Testis (tissue), 2 donors: ENCODE measurements at regions not wholly inside any gene's neighbourhood (a gene's known extent, or its start where the extent isn't known, plus 50 kb on each side); places are given as distances from the start of the nearest gene placed in this dataset.

Experiments used
- DNase-seq: peaks from one replicate; pipeline ENCODE4 v3.0.0-alpha.2; 2019
- H3K27ac ChIP-seq, 2 donors: fragments of 200-600 bp; sonication (generic); one replicate each; pipeline ENCODE4 v1.5.1; 2019
- H3K27me3 ChIP-seq: fragments of 200-600 bp; sonication (generic); one replicate; pipeline ENCODE4 v1.5.1; 2019
- H3K36me3 ChIP-seq: fragments of 200-600 bp; sonication (generic); one replicate; pipeline ENCODE4 v1.5.1; 2017; ENCODE audit warnings: low read depth; ENCODE audit errors: missing control alignments
- H3K4me1 ChIP-seq: fragments of 200-600 bp; sonication (generic); one replicate; pipeline ENCODE4 v1.5.1; 2019
- H3K4me3 ChIP-seq, 2 donors: fragments of 200-600 bp; sonication (generic); one replicate each; pipeline ENCODE4 v1.5.1; 2017 to 2019
- H3K9me3 ChIP-seq: fragments of 200-600 bp; sonication (generic); one replicate; pipeline ENCODE4 v1.5.1; 2017
- CTCF ChIP-seq, 3 experiments: fragments of 450-650 bp in 2 of 3; fragments of 200-600 bp in 1 of 3; sonication (generic) in 1 of 3; IDR thresholded peaks; one replicate each; pipeline ENCODE4 v1.5.1; 2016 to 2019; ENCODE audit warnings: antibody characterized with exemption in 3 of 3, mild to moderate bottlenecking in 2 of 3, moderate library complexity in 1 of 3
- POLR2A ChIP-seq: fragments of 450-650 bp; IDR thresholded peaks from one replicate; pipeline ENCODE4 v1.6.1; 2017; ENCODE audit warnings: antibody characterized with exemption, mild to moderate bottlenecking, moderate library complexity
- WGBS, 2 donors: methylation state at CpG; one replicate each; pipeline ENCODE4 v1.1.5; 2018; 5-methylcytosine and 5-hydroxymethylcytosine counted together
- intact Hi-C: fragments of 100-400 bp; cut with DNase I; formaldehyde crosslinking; loops from one replicate; pipeline ENCODE4 v1.15.1; 2023; ENCODE audit warnings: low total_unique reads

- WGBS, 2 donors, result 82 to 86% methylated on average over 4 to 6 of the region's 6 CpGs
- no peaks in the 10 kb centered on the region for H3K27me3 ChIP-seq
- intact Hi-C loops, result no loop called here
- peaks cover 9% of the 10 kb centered on the region for H3K4me1 ChIP-seq
- no peak for DNase-seq
- no peaks in the 10 kb centered on the region for H3K36me3 ChIP-seq
- H3K27ac ChIP-seq, result no peak overlapping the region
- TF ChIP-seq CTCF (IDR thresholded peaks at IDR 0.05) (no peak), POLR2A (no peak)
- no peaks in the 10 kb centered on the region for H3K9me3 ChIP-seq
- no peak overlapping the region for H3K4me3 ChIP-seq
Observed at GRCh38 chr14:104437703-104438102, 141.9 kb upstream of the C14orf180 start.

GRCh38 chr14:104438166-104438887 is 141.2 kb upstream of the C14orf180 start:
- no peak for DNase-seq
- 93 to 94% methylated on average over 16 to 18 of the region's 18 CpGs for WGBS, 2 donors
- intact Hi-C loops, result no loop called here

GRCh38 chr14:104439625-104440024 is 139.9 kb upstream of the C14orf180 start:
- no peak for DNase-seq
- Histone ChIP-seq H3K9me3 (no peaks in the 10 kb centered on the region), H3K4me1 (peaks cover 9% of the 10 kb centered on the region), H3K4me3 (no peak overlapping the region), H3K27ac (no peak overlapping the region), H3K36me3 (no peaks in the 10 kb centered on the region), H3K27me3 (no peaks in the 10 kb centered on the region)
- WGBS, 2 donors, result 83 to 92% methylated on average over 9 of the region's 9 CpGs
- intact Hi-C loops, result no loop called here
- TF ChIP-seq CTCF (IDR thresholded peaks at IDR 0.05) (no peak), POLR2A (no peak)

More at GRCh38 chr14:104438166-104438887, 141.2 kb upstream of the C14orf180 start:
- Histone ChIP-seq H3K4me3 (no peak overlapping the region), H3K27ac (no peak overlapping the region), H3K27me3 (no peaks in the 10 kb centered on the region), H3K4me1 (peaks cover 9% of the 10 kb centered on the region), H3K9me3 (no peaks in the 10 kb centered on the region), H3K36me3 (no peaks in the 10 kb centered on the region)
- TF ChIP-seq CTCF (IDR thresholded peaks at IDR 0.05), result no peak
- no peak for TF ChIP-seq POLR2A

- no peak overlapping the region for H3K4me3 ChIP-seq
- H3K27ac ChIP-seq, result no peak overlapping the region
- DNase-seq, result no peak
- H3K9me3 ChIP-seq, result no peaks in the 10 kb centered on the region
- H3K27me3 ChIP-seq, result no peaks in the 10 kb centered on the region
- 92 to 93% methylated on average over 14 of the region's 14 CpGs for WGBS, 2 donors
- no peaks in the 10 kb centered on the region for H3K36me3 ChIP-seq
- intact Hi-C loops, result no loop called here
- peaks cover 9% of the 10 kb centered on the region for H3K4me1 ChIP-seq
- TF ChIP-seq CTCF (IDR thresholded peaks at IDR 0.05) (no peak), POLR2A (no peak)
Observed at GRCh38 chr14:104440297-104440956, 139.1 kb upstream of the C14orf180 start.
